GM12891 (cell line): ENCODE measurements at regions not wholly inside any gene's neighbourhood (a gene's known extent, or its start where the extent isn't known, plus 50 kb on each side); places are given as distances from the start of the nearest gene placed in this dataset.

Experiments
- DNase-seq: peaks from one replicate; pipeline ENCODE4 v3.0.0; 2011; ENCODE audit warnings: low spot score; ENCODE audit not compliant: insufficient read length
- FAIRE-seq: peaks from 2 replicates; lab custom pipeline; 2011; peaks lifted over from hg19 to GRCh38; lab: Jason Lieb, UNC
- PAX5 ChIP-seq: IDR thresholded peaks from 2 replicates; pipeline ENCODE4 v1.6.1; 2011; ENCODE audit warnings: low read length, moderate library complexity, mild to moderate bottlenecking; ENCODE audit not compliant: insufficient read depth, severe bottlenecking
- POLR2A ChIP-seq: IDR thresholded peaks from 2 replicates; pipeline ENCODE4 v1.6.1; 2011; ENCODE audit warnings: low read depth, low read length, control low read depth
- POLR2AphosphoS5 ChIP-seq: IDR thresholded peaks from 2 replicates; pipeline ENCODE4 v1.6.1; 2011; ENCODE audit warnings: low read depth, low read length, control low read depth
- POU2F2 ChIP-seq: IDR thresholded peaks from 2 replicates; pipeline ENCODE4 v1.6.1; 2011; ENCODE audit warnings: low read depth, mild to moderate bottlenecking, control low read depth, low read length, moderate library complexity
- SPI1 ChIP-seq: IDR thresholded peaks from 2 replicates; pipeline ENCODE4 v1.6.1; 2011; ENCODE audit warnings: low read depth, low read length, control low read depth
- TAF1 ChIP-seq: IDR thresholded peaks from 2 replicates; pipeline ENCODE4 v1.6.1; 2011; ENCODE audit warnings: low read depth, low read length, control low read depth

- TF ChIP-seq PAX5 (no peak), SPI1 (no peak), TAF1 (no peak)
- FAIRE-seq (no peak), DNase-seq (no peak)
These were observed 147.8 kb upstream of the CPSF6 start for GRCh38 chr12:69091442-69092017.

- TF ChIP-seq POU2F2 (no peak), TAF1 (no peak), POLR2A (no peak), PAX5 (no peak), POLR2AphosphoS5 (no peak), SPI1 (no peak)
- FAIRE-seq = no peak
- DNase-seq = no peak
These were observed 147.2 kb upstream of the CPSF6 start for GRCh38 chr12:69092137-69092536.

- DNase-seq = no peak
- TF ChIP-seq POLR2A (no peak), PAX5 (no peak), POLR2AphosphoS5 (no peak), SPI1 (no peak), POU2F2 (no peak), TAF1 (no peak)
- no peak for FAIRE-seq
These were observed 144.7 kb upstream of the CPSF6 start for GRCh38 chr12:69094606-69095216.

DNA sequence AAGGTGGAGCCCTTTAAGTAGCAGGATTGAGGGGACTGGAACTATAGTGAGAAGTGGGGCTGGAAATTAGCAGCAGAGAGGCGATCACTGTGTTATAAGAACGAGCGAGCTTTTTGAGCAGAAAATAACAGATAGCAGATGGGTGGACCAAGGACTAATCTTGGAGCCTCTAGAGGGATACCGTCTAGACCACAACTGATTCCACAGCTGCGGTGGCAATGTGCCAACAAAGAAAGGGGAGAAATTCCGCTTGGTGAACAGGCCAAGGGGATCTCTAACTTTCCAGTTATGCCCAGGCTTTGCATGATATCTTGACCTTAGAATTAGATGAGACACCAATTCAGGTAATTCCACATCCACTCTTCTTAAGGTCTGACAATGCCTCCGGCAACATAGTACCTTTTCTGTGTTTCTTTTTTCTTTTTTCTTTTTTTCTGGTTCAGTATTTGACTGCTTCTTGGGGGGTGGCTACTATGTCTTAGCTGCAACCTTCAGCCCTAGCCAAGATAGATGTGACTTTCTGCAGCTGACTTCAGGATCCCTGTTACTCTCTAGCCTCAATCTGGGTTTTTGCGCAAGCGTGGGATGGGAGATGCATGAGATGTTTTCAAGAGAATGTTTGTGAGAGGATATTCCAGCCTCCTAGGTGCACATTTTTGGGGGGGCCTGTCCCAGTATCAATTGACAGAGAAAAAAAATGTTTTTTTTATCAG is 143.4 kb upstream of the CPSF6 start:
- TF ChIP-seq TAF1 (no peak), SPI1 (no peak), POLR2A (no peak)
- DNase-seq = no peak
- FAIRE-seq = no peak

- no peak for DNase-seq
- FAIRE-seq = no peak
- no peak for TF ChIP-seq SPI1
These were observed 142.6 kb upstream of the CPSF6 start for GRCh38 chr12:69096669-69097335.

DNA sequence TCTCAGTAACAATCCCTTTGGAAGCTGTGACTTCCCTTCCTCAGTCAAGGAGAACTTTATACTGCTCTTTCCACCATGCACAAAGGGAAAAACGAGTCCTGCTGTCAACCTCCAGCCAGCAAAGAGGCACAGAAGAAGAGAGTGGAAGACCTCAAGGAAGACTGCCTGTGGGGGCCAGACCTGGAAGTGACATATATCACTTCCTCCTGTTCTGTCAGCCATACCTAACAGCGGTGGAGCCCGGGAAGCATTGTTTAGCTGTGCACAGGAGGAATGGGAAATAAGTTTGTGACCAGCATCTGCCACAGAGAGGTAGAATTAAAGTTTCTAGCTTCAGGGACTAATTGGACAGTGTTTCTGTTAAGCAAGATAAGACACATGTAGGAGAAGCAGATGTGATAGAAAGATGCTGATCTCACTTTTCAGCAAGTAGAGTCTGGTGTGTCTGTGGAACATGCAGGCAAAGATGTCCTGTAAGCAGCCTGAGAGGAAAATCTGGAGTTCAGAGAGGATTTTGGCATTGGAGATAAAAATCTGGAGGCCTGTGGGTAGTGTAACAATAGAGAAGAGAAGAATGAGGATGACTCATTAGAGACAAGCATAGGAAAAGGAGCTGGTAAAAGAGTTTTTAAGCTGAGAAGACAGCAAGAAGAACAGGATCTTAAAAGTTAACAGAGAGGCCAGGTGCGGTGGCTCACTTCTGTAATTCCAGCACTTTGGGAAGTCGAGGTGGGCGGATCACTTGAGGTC is 141.6 kb upstream of the CPSF6 start:
- no peak for DNase-seq
- no peak for TF ChIP-seq SPI1
- TF ChIP-seq PAX5 = no peak
- TF ChIP-seq POLR2AphosphoS5 = no peak
- no peak for FAIRE-seq

DNA sequence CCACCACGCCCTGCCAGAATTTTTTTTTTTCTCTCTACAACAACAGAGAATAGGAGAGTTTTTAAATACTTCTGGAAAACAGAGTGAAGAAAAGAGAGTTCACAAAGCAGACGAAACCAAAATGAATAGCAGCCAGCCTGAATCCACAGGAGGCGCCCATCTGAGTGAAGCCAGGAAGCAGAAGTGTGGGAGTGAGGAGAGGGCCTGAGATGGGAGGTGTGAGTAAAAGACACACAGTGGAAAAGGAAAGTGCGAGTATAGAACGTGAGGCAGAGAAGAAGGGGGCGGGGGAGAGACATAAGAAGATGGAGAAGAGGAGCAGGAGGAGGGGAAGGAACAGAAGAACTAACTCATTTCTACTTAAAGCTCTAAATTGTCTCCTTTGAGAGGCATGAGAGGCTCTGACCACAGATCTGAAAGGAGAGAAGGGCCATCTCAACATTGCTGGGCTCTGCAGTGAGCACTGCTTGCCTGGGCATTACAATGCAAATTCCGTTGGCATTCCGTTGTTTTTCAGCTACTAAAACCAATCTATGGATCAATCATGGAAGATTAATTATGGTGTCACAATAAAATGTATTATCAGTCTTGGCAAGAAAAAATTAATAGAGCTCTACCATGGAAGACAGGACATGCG is 140.1 kb upstream of the CPSF6 start:
- DNase-seq (no peak), FAIRE-seq (no peak)
- TF ChIP-seq POU2F2 (no peak), PAX5 (no peak), POLR2A (no peak), TAF1 (no peak), SPI1 (no peak)

DNA sequence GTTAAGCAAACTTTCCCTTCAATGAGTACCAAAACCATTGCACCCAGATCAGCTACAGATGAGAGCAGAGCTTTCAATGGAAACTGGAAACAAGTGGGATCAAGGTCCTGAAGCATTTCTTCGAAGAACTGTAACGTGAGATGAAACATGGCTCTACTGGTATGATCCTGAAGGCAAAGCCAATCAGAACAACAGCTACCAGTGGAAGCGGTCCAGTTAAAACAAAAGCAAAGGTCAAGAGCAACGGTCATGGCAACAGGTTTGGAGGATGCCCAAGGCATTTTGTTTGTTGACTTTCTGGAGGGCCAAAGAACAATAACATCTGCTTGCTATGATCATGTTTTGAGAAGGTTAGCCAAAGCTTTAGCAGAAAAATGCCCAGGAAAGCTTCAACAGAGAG is 137.9 kb upstream of the CPSF6 start:
- TF ChIP-seq POLR2A = no peak
- TF ChIP-seq SPI1 = no peak
- no peak for TF ChIP-seq POU2F2
- TF ChIP-seq POLR2AphosphoS5 = no peak
- TF ChIP-seq TAF1 = no peak
- TF ChIP-seq PAX5 = no peak
- no peak for DNase-seq
- no peak for FAIRE-seq

DNA sequence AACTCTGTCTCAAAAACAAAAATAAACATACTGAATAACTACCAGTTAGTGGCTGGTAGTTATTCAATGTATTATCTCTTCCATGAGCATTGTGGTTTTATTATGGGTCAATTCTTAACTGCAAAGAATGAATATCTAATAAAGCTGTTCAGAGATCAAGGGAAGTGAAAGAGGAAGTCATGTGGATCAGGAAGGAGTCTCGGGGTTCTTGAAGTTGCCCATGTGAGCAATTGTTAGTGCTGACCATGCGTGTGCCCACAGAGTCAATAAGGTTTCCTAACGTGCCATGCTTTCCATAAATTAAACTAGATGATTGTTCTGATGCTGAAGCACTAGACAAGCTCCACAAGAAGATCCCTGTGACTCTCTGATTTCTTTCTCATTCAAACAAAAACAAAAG is 136.5 kb upstream of the CPSF6 start:
- FAIRE-seq (no peak), DNase-seq (no peak)
- TF ChIP-seq POLR2AphosphoS5 (no peak), PAX5 (no peak), SPI1 (no peak)
